Tibial nerve (tissue), 4 donors: ENCODE measurements at regions not wholly inside any gene's neighbourhood (a gene's known extent, or its start where the extent isn't known, plus 50 kb on each side); places are given as distances from the start of the nearest gene placed in this dataset.

Source experiments
- DNase-seq, 2 donors: peaks; one replicate each; pipeline ENCODE4 v3.0.0-alpha.2; 2019; ENCODE audit warnings: low spot score in 2 of 2
- H3K27ac ChIP-seq, 4 donors: fragments of 200-600 bp; sonication (generic) in 3 of 4; one replicate each; pipeline ENCODE4 v1.5.1; 2017 to 2019; ENCODE audit warnings: mild to moderate bottlenecking in 1 of 4
- H3K27me3 ChIP-seq, 2 donors: fragments of 200-600 bp; sonication (generic) in 1 of 2; one replicate each; pipeline versions ENCODE4 v1.5.1 to v1.6.0; 2017 to 2019
- H3K36me3 ChIP-seq, 3 donors: fragments of 200-600 bp; sonication (generic); one replicate each; pipeline ENCODE4 v1.5.1; 2018 to 2019
- H3K4me1 ChIP-seq, 4 donors: fragments of 200-600 bp; sonication (generic) in 3 of 4; one replicate each; pipeline ENCODE4 v1.5.1; 2017 to 2019
- H3K4me3 ChIP-seq, 4 donors: fragments of 200-600 bp; sonication (generic) in 3 of 4; one replicate each; pipeline ENCODE4 v1.5.1; 2017 to 2019; ENCODE audit warnings: mild to moderate bottlenecking in 1 of 4, moderate library complexity in 1 of 4
- H3K9me3 ChIP-seq, 4 donors: fragments of 200-600 bp; sonication (generic) in 3 of 4; one replicate each; pipeline ENCODE4 v1.5.1; 2017 to 2019
- EP300 ChIP-seq, 2 donors: sonication (generic); formaldehyde crosslinking; IDR thresholded peaks; one replicate each; pipeline ENCODE4 v1.6.1; 2017; ENCODE audit warnings: antibody characterized with exemption in 2 of 2, mild to moderate bottlenecking in 1 of 2
- POLR2A ChIP-seq, 2 donors: fragments of 450-650 bp; IDR thresholded peaks; one replicate each; pipeline ENCODE4 v1.6.1; 2017; ENCODE audit warnings: antibody characterized with exemption in 2 of 2, mild to moderate bottlenecking in 2 of 2, moderate library complexity in 2 of 2
- WGBS, 2 donors: methylation state at CpG; one replicate each; pipeline ENCODE4 v1.1.5; 2018; 5-methylcytosine and 5-hydroxymethylcytosine counted together
- TF ChIP-seq, protein P1 (sequence below), 5 experiments: fragments of 200-600 bp in 3 of 5; fragments of 450-650 bp in 2 of 5; sonication (generic) in 3 of 5; IDR thresholded peaks; one replicate each; pipeline ENCODE4 v1.5.1; 2016 to 2019; ENCODE audit warnings: antibody characterized with exemption in 5 of 5, mild to moderate bottlenecking in 3 of 5, moderate library complexity in 2 of 5

DNA sequence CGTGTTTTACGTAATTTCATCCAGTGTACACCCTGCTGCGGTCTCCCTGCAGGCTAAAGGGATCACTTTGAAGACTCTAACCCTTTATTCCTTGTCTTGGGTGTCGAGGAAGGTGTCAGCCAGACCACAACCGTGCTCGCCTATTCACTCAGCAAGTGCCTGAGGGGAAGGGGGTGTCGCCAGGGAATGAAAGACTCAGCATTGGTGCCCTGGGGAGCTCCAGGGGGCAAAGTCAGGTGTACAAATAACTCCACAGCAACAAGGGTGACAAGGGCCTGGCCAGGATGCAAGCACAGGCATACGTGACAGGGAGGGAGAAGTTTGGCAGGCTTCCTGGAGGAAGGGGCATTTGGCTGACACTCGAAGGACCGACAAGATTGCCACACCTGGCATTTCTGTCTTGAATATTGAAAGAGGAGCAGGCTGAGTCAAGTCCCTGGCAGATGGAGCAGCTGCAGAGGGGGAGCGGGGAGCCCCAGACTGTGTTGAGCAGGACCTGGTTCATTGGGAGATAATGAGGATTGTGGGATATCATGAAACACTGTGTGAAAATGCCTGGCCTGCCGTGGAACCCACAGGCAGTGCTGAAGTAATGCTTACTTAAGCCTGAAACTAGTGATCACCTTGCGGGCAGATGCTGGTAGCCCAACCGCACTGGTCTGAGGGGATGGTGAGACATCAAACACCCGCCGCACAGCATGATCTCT is 93.9 kb downstream of the RHOB start:
- WGBS, 2 donors: 94 to 95% methylated on average over 16 of the region's 16 CpGs
- Histone ChIP-seq H3K27ac (peak overlapping the region; percentile 23 to 82 (median 60)), H3K36me3 (no peaks in the 10 kb centered on the region), H3K4me1 (peaks cover 0 to 21% (median 7%) of the 10 kb centered on the region in 4 donors), H3K9me3 (peaks cover 0 to 2% (median 0%) of the 10 kb centered on the region in 4 donors), H3K27me3 (no peaks in the 10 kb centered on the region), H3K4me3 (no peak overlapping the region)
- TF ChIP-seq, protein P1, sequence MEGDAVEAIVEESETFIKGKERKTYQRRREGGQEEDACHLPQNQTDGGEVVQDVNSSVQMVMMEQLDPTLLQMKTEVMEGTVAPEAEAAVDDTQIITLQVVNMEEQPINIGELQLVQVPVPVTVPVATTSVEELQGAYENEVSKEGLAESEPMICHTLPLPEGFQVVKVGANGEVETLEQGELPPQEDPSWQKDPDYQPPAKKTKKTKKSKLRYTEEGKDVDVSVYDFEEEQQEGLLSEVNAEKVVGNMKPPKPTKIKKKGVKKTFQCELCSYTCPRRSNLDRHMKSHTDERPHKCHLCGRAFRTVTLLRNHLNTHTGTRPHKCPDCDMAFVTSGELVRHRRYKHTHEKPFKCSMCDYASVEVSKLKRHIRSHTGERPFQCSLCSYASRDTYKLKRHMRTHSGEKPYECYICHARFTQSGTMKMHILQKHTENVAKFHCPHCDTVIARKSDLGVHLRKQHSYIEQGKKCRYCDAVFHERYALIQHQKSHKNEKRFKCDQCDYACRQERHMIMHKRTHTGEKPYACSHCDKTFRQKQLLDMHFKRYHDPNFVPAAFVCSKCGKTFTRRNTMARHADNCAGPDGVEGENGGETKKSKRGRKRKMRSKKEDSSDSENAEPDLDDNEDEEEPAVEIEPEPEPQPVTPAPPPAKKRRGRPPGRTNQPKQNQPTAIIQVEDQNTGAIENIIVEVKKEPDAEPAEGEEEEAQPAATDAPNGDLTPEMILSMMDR (IDR thresholded peaks at IDR 0.05): no peak
- TF ChIP-seq POLR2A (IDR thresholded peaks at IDR 0.05) (no peak), EP300 (IDR thresholded peaks at IDR 0.05) (no peak)
- no peak for DNase-seq

DNA sequence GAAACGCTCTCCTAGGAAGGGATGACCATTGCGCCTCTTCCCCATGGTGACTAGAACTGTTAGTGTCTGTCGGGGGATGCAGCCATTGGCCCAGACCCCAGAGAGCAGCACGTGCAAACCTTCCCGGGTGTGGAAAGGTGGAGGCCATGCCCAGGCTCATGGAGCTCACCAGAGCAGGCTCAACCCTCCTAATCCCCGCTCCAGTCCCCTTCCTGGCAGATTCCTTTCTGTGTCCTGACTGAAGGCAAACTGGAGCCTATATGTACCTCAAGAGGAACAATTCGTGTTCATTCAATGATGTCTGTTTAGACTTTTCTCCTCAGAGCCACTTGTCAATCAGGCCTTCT is 94.4 kb downstream of the RHOB start:
- DNase-seq: no peak
- H3K9me3 ChIP-seq: peaks cover 0 to 6% (median 0%) of the 10 kb centered on the region in 4 donors
- 90 to 97% methylated on average over 7 of the region's 7 CpGs for WGBS, 2 donors
- no peak overlapping the region for H3K27ac ChIP-seq
- TF ChIP-seq, protein P1 (IDR thresholded peaks at IDR 0.05): no peak
- H3K4me3 ChIP-seq: no peak overlapping the region
- H3K27me3 ChIP-seq: no peaks in the 10 kb centered on the region
- H3K4me1 ChIP-seq: peaks cover 0 to 21% (median 7%) of the 10 kb centered on the region in 4 donors
- H3K36me3 ChIP-seq: no peaks in the 10 kb centered on the region

GRCh38 chr2:20541651-20542050 is 94.8 kb downstream of the RHOB start:
- no peaks in the 10 kb centered on the region for H3K36me3 ChIP-seq
- WGBS, 2 donors: 93% methylated on average over 5 of the region's 5 CpGs
- peaks cover 0 to 21% (median 7%) of the 10 kb centered on the region in 4 donors for H3K4me1 ChIP-seq
- no peak for DNase-seq
- no peak overlapping the region for H3K4me3 ChIP-seq
- no peak for TF ChIP-seq EP300 (IDR thresholded peaks at IDR 0.05)
- TF ChIP-seq, protein P1 (IDR thresholded peaks at IDR 0.05): no peak
- TF ChIP-seq POLR2A (IDR thresholded peaks at IDR 0.05): no peak
- no peaks in the 10 kb centered on the region for H3K27me3 ChIP-seq
- H3K9me3 ChIP-seq: peaks cover 0 to 6% (median 0%) of the 10 kb centered on the region in 4 donors
- no peak overlapping the region for H3K27ac ChIP-seq

DNA sequence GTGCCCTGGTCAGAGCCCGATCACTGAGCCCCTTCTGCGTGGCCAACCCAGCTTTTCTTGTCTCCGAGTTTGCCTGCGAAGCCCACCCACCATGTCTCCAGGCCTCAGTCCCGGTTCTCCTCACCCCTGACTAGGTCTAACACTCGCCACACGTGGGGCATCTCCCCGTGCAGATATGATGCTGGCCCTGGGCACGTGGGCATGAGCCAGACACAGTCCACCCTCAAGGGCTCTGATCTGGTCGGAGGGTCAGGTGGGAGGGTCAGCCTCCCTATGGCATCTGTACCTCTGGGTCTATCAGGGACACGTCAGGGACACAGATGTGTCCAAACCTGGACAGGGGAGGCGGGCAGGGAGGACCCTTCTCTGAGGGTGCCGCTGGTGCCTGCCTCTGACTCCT is 95.4 kb downstream of the RHOB start:
- H3K27ac ChIP-seq: no peak overlapping the region
- no peak for DNase-seq
- H3K9me3 ChIP-seq: peaks cover 0 to 6% (median 0%) of the 10 kb centered on the region in 4 donors
- no peaks in the 10 kb centered on the region for H3K36me3 ChIP-seq
- H3K27me3 ChIP-seq: no peaks in the 10 kb centered on the region
- H3K4me1 ChIP-seq: peaks cover 0 to 21% (median 7%) of the 10 kb centered on the region in 4 donors
- no peak for TF ChIP-seq POLR2A (IDR thresholded peaks at IDR 0.05)
- no peak for TF ChIP-seq EP300 (IDR thresholded peaks at IDR 0.05)
- TF ChIP-seq, protein P1 (IDR thresholded peaks at IDR 0.05): no peak
- no peak overlapping the region for H3K4me3 ChIP-seq
- WGBS, 2 donors: 94 to 95% methylated on average over 13 of the region's 13 CpGs

GRCh38 chr2:20542746-20543468 is 96.0 kb downstream of the RHOB start:
- WGBS, 2 donors: 58 to 66% methylated on average over 12 to 13 of the region's 13 CpGs
- no peak overlapping the region for H3K27ac ChIP-seq

More at GRCh38 chr2:20542746-20543468, 96.0 kb downstream of the RHOB start:
- no peak overlapping the region for H3K4me3 ChIP-seq
- peaks cover 0 to 21% (median 7%) of the 10 kb centered on the region in 4 donors for H3K4me1 ChIP-seq
- TF ChIP-seq POLR2A (IDR thresholded peaks at IDR 0.05): no peak
- TF ChIP-seq, protein P1 (IDR thresholded peaks at IDR 0.05): no peak
- TF ChIP-seq EP300 (IDR thresholded peaks at IDR 0.05): no peak
- H3K9me3 ChIP-seq: peaks cover 0 to 6% (median 0%) of the 10 kb centered on the region in 4 donors
- DNase-seq: no peak
- no peaks in the 10 kb centered on the region for H3K36me3 ChIP-seq
- no peaks in the 10 kb centered on the region for H3K27me3 ChIP-seq
